ENCODE measurements at regions not wholly inside any gene's neighbourhood (a gene's known extent, or its start where the extent isn't known, plus 50 kb on each side); places are given as distances from the start of the nearest gene placed in this dataset.
A peak's percentile ranks its signal among the peaks of the same experiment; 100 is the strongest.

DNA sequence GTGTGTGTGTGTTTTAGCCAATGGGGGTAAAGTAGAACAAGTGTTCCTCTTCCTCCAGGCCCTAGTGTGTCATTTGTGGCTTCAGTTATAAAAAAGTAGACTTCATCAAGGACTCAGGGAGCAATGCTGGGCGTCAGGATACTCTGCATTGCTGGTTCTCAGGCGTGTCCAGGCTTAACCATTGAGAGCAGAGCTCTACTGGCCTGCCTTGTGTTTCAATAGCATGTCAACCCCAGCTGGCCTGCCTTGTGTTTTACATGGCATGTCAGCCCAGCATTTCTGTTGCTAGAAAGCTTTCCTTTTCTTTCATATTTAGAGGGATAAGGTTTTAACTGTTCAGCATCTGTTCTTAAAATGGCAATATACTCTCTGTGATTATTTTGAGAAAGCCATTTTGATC, 117.6 kb upstream of the TMPRSS15 start:
- Histone ChIP-seq H3K27me3 (replicated peaks; ENCODE audit: insufficient read depth, low read length) (no peaks in the 10 kb centered on the region), H3K9me2 (replicated peaks; ENCODE audit: insufficient read depth, low read length) (no peaks in the 10 kb centered on the region), H3K27ac (ENCODE audit: low read length) (no peak overlapping the region), H3K4me1 (ENCODE audit: low read length) (no peaks in the 10 kb centered on the region), H4K20me1 (ENCODE audit: insufficient read depth, low read length) (no peaks in the 10 kb centered on the region), H3K36me3 (replicated peaks; ENCODE audit: insufficient read depth, low read length) (no peaks in the 10 kb centered on the region), H3K4me2 (ENCODE audit: low read depth, low read length) (no peak overlapping the region), H2AFZ (ENCODE audit: low read length) (0 out of 2 replicates have a peak overlapping the region, but pooled peaks have one; percentile 9), H3F3A (ENCODE audit: insufficient read depth, low read length) (no peaks in the 10 kb centered on the region), H3K9ac (ENCODE audit: low read length) (no peak overlapping the region), H3K4me3 (ENCODE audit: low read length) (no peak overlapping the region), H3K9me3 (replicated peaks; ENCODE audit: insufficient read depth, low read length) (no peaks in the 10 kb centered on the region), H3K79me2 (ENCODE audit: low read length) (no peaks in the 10 kb centered on the region)
- no peak for DNase-seq
- TF ChIP-seq EZH2 (optimal IDR thresholded peaks at IDR 0.05; ENCODE audit: low read depth, low read length) (no peak), EZH2phosphoT487 (IDR thresholded peaks at IDR 0.05; ENCODE audit: low read length) (no peak)
- TF ChIP-seq, protein P1, sequence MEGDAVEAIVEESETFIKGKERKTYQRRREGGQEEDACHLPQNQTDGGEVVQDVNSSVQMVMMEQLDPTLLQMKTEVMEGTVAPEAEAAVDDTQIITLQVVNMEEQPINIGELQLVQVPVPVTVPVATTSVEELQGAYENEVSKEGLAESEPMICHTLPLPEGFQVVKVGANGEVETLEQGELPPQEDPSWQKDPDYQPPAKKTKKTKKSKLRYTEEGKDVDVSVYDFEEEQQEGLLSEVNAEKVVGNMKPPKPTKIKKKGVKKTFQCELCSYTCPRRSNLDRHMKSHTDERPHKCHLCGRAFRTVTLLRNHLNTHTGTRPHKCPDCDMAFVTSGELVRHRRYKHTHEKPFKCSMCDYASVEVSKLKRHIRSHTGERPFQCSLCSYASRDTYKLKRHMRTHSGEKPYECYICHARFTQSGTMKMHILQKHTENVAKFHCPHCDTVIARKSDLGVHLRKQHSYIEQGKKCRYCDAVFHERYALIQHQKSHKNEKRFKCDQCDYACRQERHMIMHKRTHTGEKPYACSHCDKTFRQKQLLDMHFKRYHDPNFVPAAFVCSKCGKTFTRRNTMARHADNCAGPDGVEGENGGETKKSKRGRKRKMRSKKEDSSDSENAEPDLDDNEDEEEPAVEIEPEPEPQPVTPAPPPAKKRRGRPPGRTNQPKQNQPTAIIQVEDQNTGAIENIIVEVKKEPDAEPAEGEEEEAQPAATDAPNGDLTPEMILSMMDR (IDR thresholded peaks at IDR 0.05; ENCODE audit: low read length), result no peak

DNA sequence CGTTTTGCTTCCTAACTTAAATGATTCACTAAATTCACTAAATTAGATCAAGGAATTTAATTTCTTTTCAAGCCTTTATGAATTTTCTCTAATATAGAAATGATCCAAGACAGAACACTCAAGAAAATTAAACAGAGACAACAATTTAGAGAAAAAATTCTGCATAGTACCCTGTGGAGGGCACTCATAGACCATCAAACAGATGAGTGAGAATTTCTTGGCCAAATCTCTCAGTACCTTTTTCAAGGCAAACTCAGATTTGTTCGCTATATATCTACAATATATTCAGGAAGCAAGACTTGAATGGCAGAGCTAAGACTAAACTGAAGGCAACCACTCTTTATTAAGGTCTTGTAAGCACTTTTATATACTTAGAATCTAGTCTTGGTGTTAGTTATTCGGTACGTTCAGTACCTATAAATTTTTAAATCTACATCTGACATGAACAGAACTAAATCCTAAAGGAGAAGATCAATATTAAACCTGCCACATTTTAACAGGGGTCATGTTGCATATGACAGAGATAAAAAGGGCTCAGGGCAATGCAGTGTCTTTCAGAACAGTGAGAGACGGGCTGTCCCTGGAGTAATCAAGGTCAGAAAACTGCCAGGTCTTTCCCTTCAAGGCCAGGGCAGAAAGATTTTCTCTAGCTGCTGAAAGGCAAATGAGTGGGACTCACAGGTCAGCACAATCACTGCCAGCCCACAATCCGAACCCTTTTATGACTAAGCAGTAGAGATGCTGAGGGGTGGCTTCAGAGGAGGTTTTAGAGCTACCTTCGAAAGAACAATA, 118.8 kb upstream of the TMPRSS15 start:
- Histone ChIP-seq H3K4me3 (ENCODE audit: low read length) (no peak overlapping the region), H3K9me3 (replicated peaks; ENCODE audit: insufficient read depth, low read length) (no peaks in the 10 kb centered on the region), H3K4me2 (ENCODE audit: low read depth, low read length) (no peak overlapping the region), H3K9ac (ENCODE audit: low read length) (no peak overlapping the region), H3K9me2 (replicated peaks; ENCODE audit: insufficient read depth, low read length) (no peaks in the 10 kb centered on the region), H3K27me3 (replicated peaks; ENCODE audit: insufficient read depth, low read length) (no peaks in the 10 kb centered on the region), H3K27ac (ENCODE audit: low read length) (no peak overlapping the region), H4K20me1 (ENCODE audit: insufficient read depth, low read length) (no peaks in the 10 kb centered on the region), H3K79me2 (ENCODE audit: low read length) (no peaks in the 10 kb centered on the region), H3K4me1 (ENCODE audit: low read length) (no peaks in the 10 kb centered on the region), H3F3A (ENCODE audit: insufficient read depth, low read length) (no peaks in the 10 kb centered on the region), H3K36me3 (replicated peaks; ENCODE audit: insufficient read depth, low read length) (no peaks in the 10 kb centered on the region), H2AFZ (ENCODE audit: low read length) (no peak overlapping the region)
- DNase-seq, result peak; percentile 31
- TF ChIP-seq EZH2phosphoT487 (IDR thresholded peaks at IDR 0.05; ENCODE audit: low read length), result no peak
- TF ChIP-seq EZH2 (optimal IDR thresholded peaks at IDR 0.05; ENCODE audit: low read depth, low read length), result no peak
- TF ChIP-seq, protein P1 (IDR thresholded peaks at IDR 0.05; ENCODE audit: low read length), result peak; percentile 41

DNA sequence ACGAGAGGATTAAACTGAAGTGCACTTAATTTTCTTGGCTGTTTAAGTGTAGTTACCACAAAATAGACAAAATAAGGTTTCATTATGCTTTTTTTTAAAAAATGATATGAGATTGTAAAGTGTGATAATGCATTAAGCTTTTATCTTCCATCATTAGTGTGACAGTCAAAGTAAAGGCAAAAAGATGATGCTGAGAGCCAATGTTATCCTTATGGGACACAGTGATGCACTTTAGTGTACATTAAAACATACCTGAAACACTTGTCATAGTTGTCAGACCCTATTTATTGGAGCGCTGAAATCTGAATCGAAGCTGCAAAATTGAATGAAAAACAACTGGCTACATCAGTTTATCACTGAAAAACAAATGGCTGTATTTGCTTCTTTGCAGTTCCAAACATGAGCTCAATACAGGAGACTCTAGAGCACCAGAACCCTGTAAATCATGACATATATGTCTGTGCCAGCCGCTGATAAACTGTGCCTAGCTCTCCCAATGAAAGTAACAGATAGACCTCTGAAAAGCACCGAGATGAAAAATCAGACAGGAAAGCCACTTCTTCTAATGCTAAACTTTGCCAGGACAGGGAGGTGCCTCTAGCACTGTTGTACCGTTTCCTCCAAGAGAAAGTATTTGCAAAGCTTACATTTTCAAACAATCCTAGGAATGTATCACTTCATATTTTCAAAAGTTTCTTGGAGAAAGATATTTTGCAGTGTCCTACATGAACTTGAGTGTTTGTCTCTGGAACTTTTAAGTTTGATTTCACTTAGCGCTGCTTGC, 120.7 kb upstream of the TMPRSS15 start:
- Histone ChIP-seq H4K20me1 (ENCODE audit: insufficient read depth, low read length) (no peaks in the 10 kb centered on the region), H3K79me2 (ENCODE audit: low read length) (no peaks in the 10 kb centered on the region), H3K9me2 (replicated peaks; ENCODE audit: insufficient read depth, low read length) (no peaks in the 10 kb centered on the region), H3K36me3 (replicated peaks; ENCODE audit: insufficient read depth, low read length) (no peaks in the 10 kb centered on the region), H3K27me3 (replicated peaks; ENCODE audit: insufficient read depth, low read length) (no peaks in the 10 kb centered on the region), H3K9ac (ENCODE audit: low read length) (no peak overlapping the region), H2AFZ (ENCODE audit: low read length) (no peak overlapping the region), H3K9me3 (replicated peaks; ENCODE audit: insufficient read depth, low read length) (no peaks in the 10 kb centered on the region), H3K4me2 (ENCODE audit: low read depth, low read length) (no peak overlapping the region), H3K27ac (ENCODE audit: low read length) (no peak overlapping the region), H3K4me3 (ENCODE audit: low read length) (no peak overlapping the region), H3K4me1 (ENCODE audit: low read length) (no peaks in the 10 kb centered on the region), H3F3A (ENCODE audit: insufficient read depth, low read length) (no peaks in the 10 kb centered on the region)
- TF ChIP-seq EZH2phosphoT487 (IDR thresholded peaks at IDR 0.05; ENCODE audit: low read length) (no peak), EZH2 (optimal IDR thresholded peaks at IDR 0.05; ENCODE audit: low read depth, low read length) (no peak)
- TF ChIP-seq, protein P1 (IDR thresholded peaks at IDR 0.05; ENCODE audit: low read length), result no peak
- DNase-seq, result no peak

Measured in MM.1S (cell line).